Effector memory CD4-positive, alpha-beta T cell (primary cell): ENCODE measurements at regions not wholly inside any gene's neighbourhood (a gene's known extent, or its start where the extent isn't known, plus 50 kb on each side); places are given as distances from the start of the nearest gene placed in this dataset.
"Not testable (repeated sequence)": the region's sequence is repeated elsewhere in the genome, so short reads cannot be mapped to it uniquely, and the experiment has no call there.

ENCODE experiments used
- DNase-seq, 3 donors: peaks; one replicate each; pipeline ENCODE4 v3.0.0-alpha.2; 2020
- H3K27ac ChIP-seq: 2 replicates; pipeline ENCODE4 v1.7.0; 2013; ENCODE audit warnings: mild to moderate bottlenecking, low read length, moderate library complexity; ENCODE audit not compliant: insufficient read depth, poor library complexity, severe bottlenecking
- H3K27me3 ChIP-seq: replicated peaks from 2 replicates; pipeline ENCODE4 v1.7.0; 2013; ENCODE audit warnings: mild to moderate bottlenecking, low read length; ENCODE audit not compliant: insufficient read depth, control insufficient read depth, poor library complexity, severe bottlenecking
- H3K36me3 ChIP-seq: 2 replicates; pipeline ENCODE4 v1.7.0; 2013; ENCODE audit warnings: mild to moderate bottlenecking, low read length, moderate library complexity; ENCODE audit not compliant: control insufficient read depth, insufficient read depth
- H3K4me1 ChIP-seq: 2 replicates; pipeline ENCODE4 v1.7.0; 2013; ENCODE audit warnings: low read length, mild to moderate bottlenecking; ENCODE audit not compliant: control insufficient read depth, insufficient read depth, poor library complexity, severe bottlenecking
- H3K4me3 ChIP-seq: 2 replicates; pipeline ENCODE4 v1.7.0; 2013; ENCODE audit warnings: low read length, low read depth, mild to moderate bottlenecking; ENCODE audit not compliant: insufficient read depth, poor library complexity, severe bottlenecking
- H3K9me3 ChIP-seq: 2 replicates; pipeline ENCODE4 v1.7.0; 2013; ENCODE audit warnings: mild to moderate bottlenecking, low read length, moderate library complexity; ENCODE audit not compliant: control insufficient read depth

GRCh38 chr9:31582071-31582470 lies 802.4 kb upstream of the ACO1 start:
- Histone ChIP-seq H3K27ac (no peak overlapping the region), H3K27me3 (no peaks in the 10 kb centered on the region), H3K4me1 (no peaks in the 10 kb centered on the region), H3K9me3 (no peaks in the 10 kb centered on the region), H3K4me3 (no peak overlapping the region), H3K36me3 (no peaks in the 10 kb centered on the region)
- no peak for DNase-seq

- Histone ChIP-seq H3K4me1 (no peaks in the 10 kb centered on the region), H3K27me3 (no peaks in the 10 kb centered on the region), H3K9me3 (no peaks in the 10 kb centered on the region), H3K27ac (no peak overlapping the region), H3K36me3 (no peaks in the 10 kb centered on the region), H3K4me3 (no peak overlapping the region)
- no peak for DNase-seq
These were observed 801.9 kb upstream of the ACO1 start for GRCh38 chr9:31582561-31582960.

- H3K4me1 ChIP-seq, result no peaks in the 10 kb centered on the region
- H3K4me3 ChIP-seq, result no peak overlapping the region
- no peak overlapping the region for H3K27ac ChIP-seq
- no peaks in the 10 kb centered on the region for H3K36me3 ChIP-seq
- no peaks in the 10 kb centered on the region for H3K9me3 ChIP-seq
- H3K27me3 ChIP-seq, result no peaks in the 10 kb centered on the region
- DNase-seq, result no peak
These were observed 799.3 kb upstream of the ACO1 start for GRCh38 chr9:31585158-31585557.

- no peaks in the 10 kb centered on the region for H3K9me3 ChIP-seq
- H3K27me3 ChIP-seq, result no peaks in the 10 kb centered on the region
- H3K27ac ChIP-seq, result no peak overlapping the region
- no peak overlapping the region for H3K4me3 ChIP-seq
- DNase-seq, result no peak
- no peaks in the 10 kb centered on the region for H3K4me1 ChIP-seq
- H3K36me3 ChIP-seq, result no peaks in the 10 kb centered on the region
These were observed 797.3 kb upstream of the ACO1 start for GRCh38 chr9:31587146-31587545.

GRCh38 chr9:31588006-31588405 lies 796.4 kb upstream of the ACO1 start:
- DNase-seq, result no peak
- no peaks in the 10 kb centered on the region for H3K9me3 ChIP-seq
- no peak overlapping the region for H3K4me3 ChIP-seq
- H3K36me3 ChIP-seq, result no peaks in the 10 kb centered on the region
- H3K27me3 ChIP-seq, result no peaks in the 10 kb centered on the region
- no peak overlapping the region for H3K27ac ChIP-seq
- H3K4me1 ChIP-seq, result no peaks in the 10 kb centered on the region

GRCh38 chr9:31588756-31589155 lies 795.7 kb upstream of the ACO1 start:
- Histone ChIP-seq H3K27ac (no peak overlapping the region), H3K36me3 (no peaks in the 10 kb centered on the region), H3K9me3 (no peaks in the 10 kb centered on the region), H3K27me3 (no peaks in the 10 kb centered on the region), H3K4me1 (no peaks in the 10 kb centered on the region), H3K4me3 (no peak overlapping the region)
- DNase-seq, result no peak

GRCh38 chr9:31590091-31590490 lies 794.4 kb upstream of the ACO1 start:
- Histone ChIP-seq H3K36me3 (no peaks in the 10 kb centered on the region), H3K27me3 (no peaks in the 10 kb centered on the region), H3K4me3 (no peak overlapping the region), H3K9me3 (no peaks in the 10 kb centered on the region), H3K27ac (no peak overlapping the region), H3K4me1 (no peaks in the 10 kb centered on the region)
- DNase-seq, result no peak

- not testable (repeated sequence) for H3K4me3 ChIP-seq, H3K9me3 ChIP-seq, H3K27me3 ChIP-seq, DNase-seq, H3K27ac ChIP-seq, H3K36me3 ChIP-seq, H3K4me1 ChIP-seq
These were observed 787.4 kb upstream of the ACO1 start for GRCh38 chr9:31597086-31597485.

GRCh38 chr9:31597977-31598376 lies 786.5 kb upstream of the ACO1 start:
- no peak for DNase-seq
- no peaks in the 10 kb centered on the region for H3K9me3 ChIP-seq
- no peak overlapping the region for H3K4me3 ChIP-seq
- no peaks in the 10 kb centered on the region for H3K4me1 ChIP-seq
- H3K27me3 ChIP-seq, result no peaks in the 10 kb centered on the region
- no peak overlapping the region for H3K27ac ChIP-seq
- H3K36me3 ChIP-seq, result no peaks in the 10 kb centered on the region

- Histone ChIP-seq H3K27me3 (no peaks in the 10 kb centered on the region), H3K27ac (no peak overlapping the region), H3K4me3 (no peak overlapping the region), H3K9me3 (no peaks in the 10 kb centered on the region), H3K36me3 (no peaks in the 10 kb centered on the region), H3K4me1 (no peaks in the 10 kb centered on the region)
- DNase-seq, result no peak
These were observed 782.8 kb upstream of the ACO1 start for GRCh38 chr9:31601666-31602065.

GRCh38 chr9:31604531-31604930 lies 779.9 kb upstream of the ACO1 start:
- H3K27ac ChIP-seq, result no peak overlapping the region

More at GRCh38 chr9:31604531-31604930, 779.9 kb upstream of the ACO1 start:
- Histone ChIP-seq H3K36me3 (no peaks in the 10 kb centered on the region), H3K4me3 (no peak overlapping the region), H3K9me3 (no peaks in the 10 kb centered on the region), H3K4me1 (no peaks in the 10 kb centered on the region), H3K27me3 (no peaks in the 10 kb centered on the region)
- no peak for DNase-seq
